Kidney epithelial cell (primary cell): ENCODE measurements at regions not wholly inside any gene's neighbourhood (a gene's known extent, or its start where the extent isn't known, plus 50 kb on each side); places are given as distances from the start of the nearest gene placed in this dataset.

Experiments used
- DNase-seq: peaks from one replicate; pipeline ENCODE4 v3.0.0-alpha.2; 2010; ENCODE audit warnings: low read depth
- H3K27me3 ChIP-seq: 2 replicates; pipeline ENCODE4 v1.6.0; 2011; ENCODE audit warnings: low read length; ENCODE audit not compliant: control insufficient read depth, insufficient read depth
- H3K36me3 ChIP-seq: 2 replicates; pipeline ENCODE4 v1.5.1; 2011; ENCODE audit warnings: low read length; ENCODE audit not compliant: control insufficient read depth, insufficient read depth
- H3K4me3 ChIP-seq: 2 replicates; pipeline ENCODE4 v1.5.1; 2011; ENCODE audit warnings: low read depth, mild to moderate bottlenecking, control low read depth, low read length
- TF ChIP-seq, protein P1 (sequence below): IDR thresholded peaks from 2 replicates; pipeline ENCODE4 v1.5.1; 2011; ENCODE audit warnings: mild to moderate bottlenecking, moderate library complexity, low read length, control low read depth, inconsistent platforms; ENCODE audit not compliant: insufficient read depth, poor library complexity, severe bottlenecking

DNA sequence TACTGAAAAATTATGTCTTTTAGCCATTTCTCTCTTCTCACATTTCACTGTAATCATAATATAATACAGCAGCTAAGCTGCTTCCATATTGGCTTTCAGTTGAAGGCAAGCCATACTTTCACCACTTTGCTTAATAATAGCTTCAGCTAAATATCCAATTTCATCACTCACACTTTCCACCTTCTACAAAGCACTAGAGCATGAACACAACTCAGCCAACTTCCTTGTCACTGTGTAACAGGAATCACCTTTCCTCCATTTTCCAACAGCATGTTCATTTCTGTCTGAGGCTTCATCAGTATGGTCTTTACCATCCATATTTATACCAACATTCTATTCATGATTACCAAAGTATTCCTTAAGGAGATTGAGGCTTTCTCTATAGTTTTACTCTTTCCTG, 219.8 kb upstream of the CTSO start:
- Histone ChIP-seq H3K27me3 (no peaks in the 10 kb centered on the region), H3K36me3 (no peaks in the 10 kb centered on the region), H3K4me3 (no peak overlapping the region)
- TF ChIP-seq, protein P1, sequence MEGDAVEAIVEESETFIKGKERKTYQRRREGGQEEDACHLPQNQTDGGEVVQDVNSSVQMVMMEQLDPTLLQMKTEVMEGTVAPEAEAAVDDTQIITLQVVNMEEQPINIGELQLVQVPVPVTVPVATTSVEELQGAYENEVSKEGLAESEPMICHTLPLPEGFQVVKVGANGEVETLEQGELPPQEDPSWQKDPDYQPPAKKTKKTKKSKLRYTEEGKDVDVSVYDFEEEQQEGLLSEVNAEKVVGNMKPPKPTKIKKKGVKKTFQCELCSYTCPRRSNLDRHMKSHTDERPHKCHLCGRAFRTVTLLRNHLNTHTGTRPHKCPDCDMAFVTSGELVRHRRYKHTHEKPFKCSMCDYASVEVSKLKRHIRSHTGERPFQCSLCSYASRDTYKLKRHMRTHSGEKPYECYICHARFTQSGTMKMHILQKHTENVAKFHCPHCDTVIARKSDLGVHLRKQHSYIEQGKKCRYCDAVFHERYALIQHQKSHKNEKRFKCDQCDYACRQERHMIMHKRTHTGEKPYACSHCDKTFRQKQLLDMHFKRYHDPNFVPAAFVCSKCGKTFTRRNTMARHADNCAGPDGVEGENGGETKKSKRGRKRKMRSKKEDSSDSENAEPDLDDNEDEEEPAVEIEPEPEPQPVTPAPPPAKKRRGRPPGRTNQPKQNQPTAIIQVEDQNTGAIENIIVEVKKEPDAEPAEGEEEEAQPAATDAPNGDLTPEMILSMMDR, result no peak
- DNase-seq, result no peak

DNA sequence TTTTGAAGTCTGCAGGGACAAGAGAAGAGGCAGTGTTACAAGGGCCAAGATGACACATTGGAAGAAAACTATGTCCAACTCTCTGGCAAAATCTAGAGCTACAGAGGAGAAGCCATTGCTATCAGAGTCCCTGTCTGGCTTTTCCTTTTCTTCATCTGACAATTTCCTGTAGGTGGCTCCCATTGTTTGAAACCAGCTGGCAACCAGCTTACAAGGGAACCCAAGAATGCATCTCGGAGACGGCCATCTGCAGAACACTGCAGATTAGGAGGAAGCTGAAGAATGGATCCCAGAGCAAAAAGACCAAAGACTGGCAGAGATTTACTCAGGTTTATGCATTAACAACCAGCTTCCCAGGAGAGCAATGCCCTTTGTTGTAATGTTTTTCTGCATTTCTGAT, 216.2 kb upstream of the CTSO start:
- TF ChIP-seq, protein P1, result no peak
- Histone ChIP-seq H3K4me3 (no peak overlapping the region), H3K27me3 (no peaks in the 10 kb centered on the region), H3K36me3 (no peaks in the 10 kb centered on the region)
- no peak for DNase-seq

DNA sequence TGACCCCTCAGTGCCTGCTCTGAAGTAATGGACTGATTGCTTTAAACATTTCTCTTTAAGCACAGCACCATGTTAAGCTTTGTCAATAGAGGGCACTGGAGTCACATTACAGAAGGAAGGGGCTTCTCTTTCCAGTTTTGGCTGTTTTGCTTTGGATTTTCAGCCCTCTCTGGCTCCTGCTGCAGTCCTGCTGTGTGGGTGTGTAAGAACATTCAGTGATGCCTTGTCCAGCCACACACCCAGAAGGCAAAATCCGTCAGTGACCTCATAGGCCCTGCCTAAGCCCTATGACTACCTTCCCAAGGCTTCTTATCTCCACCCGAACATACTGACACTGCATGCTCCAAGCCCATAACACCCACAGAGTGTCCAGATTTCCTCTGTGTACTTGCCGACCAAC, 215.3 kb upstream of the CTSO start:
- TF ChIP-seq, protein P1, result peak; percentile 74
- Histone ChIP-seq H3K36me3 (no peaks in the 10 kb centered on the region), H3K27me3 (no peaks in the 10 kb centered on the region), H3K4me3 (no peak overlapping the region)
- DNase-seq, result no peak

DNA sequence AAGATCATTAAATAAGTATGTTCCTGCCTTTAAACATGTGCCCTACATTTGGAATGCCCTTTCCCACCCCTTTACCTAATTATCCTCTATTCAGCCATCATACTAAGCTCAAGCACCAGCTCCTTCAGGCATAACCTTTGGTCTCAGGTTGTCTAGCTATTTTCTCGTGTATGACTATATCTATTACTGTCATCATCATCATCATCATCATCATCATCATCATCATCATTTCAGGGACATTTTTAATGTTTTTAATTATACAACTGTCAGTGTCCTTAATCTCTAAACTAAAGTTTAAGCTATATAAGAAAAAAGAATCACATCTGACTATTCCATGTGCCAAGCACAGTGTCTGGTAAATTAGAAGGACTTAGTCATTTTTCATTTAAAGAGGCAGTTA, 214.6 kb upstream of the CTSO start:
- no peak for DNase-seq
- Histone ChIP-seq H3K27me3 (no peaks in the 10 kb centered on the region), H3K36me3 (no peaks in the 10 kb centered on the region), H3K4me3 (no peak overlapping the region)
- TF ChIP-seq, protein P1, result no peak

DNA sequence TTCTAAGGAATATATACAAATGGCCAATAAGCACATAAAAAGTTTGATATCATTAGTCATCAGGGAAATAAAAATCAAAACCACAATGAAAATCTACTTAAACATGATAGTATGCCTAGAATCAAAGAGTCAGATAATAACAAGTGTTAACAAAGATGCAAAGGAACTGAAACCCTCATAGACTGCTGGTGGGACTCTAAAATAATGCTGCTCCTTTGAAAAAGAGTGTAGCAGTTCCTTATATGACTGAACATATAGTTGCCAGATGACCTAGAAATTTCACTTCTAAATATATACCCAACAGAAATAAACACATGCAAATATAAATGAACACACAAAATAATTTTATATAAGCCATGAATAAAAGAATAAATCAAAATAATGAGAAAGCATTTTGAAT, 205.1 kb upstream of the CTSO start:
- DNase-seq, result no peak
- TF ChIP-seq, protein P1, result no peak

DNA sequence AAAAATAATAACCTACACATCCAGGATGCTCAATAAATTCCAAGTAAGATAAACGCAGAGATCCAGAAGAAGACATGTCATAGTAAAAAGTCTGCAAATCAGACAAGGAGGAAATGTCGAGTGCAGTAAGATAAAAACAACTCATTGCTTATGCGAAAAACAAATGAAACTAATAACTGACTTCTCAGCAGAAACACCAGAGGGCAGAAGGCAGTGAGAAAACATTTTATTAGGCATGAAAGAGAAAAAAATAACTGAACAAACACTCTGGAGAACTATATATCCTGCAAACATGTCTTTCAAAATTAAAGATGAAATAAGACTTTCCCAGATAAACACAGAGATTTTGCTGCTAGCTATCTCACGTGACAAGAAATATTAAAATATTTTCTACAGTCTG, 201.3 kb upstream of the CTSO start:
- no peaks in the 10 kb centered on the region for H3K27me3 ChIP-seq
- H3K36me3 ChIP-seq, result no peaks in the 10 kb centered on the region
- no peak for DNase-seq
- TF ChIP-seq, protein P1, result no peak
- no peak overlapping the region for H3K4me3 ChIP-seq

More for the DNA sequence above, 205.1 kb upstream of the CTSO start:
- H3K36me3 ChIP-seq, result no peaks in the 10 kb centered on the region
- H3K27me3 ChIP-seq, result no peaks in the 10 kb centered on the region
- no peak overlapping the region for H3K4me3 ChIP-seq
